HFFc6 (cell line): ENCODE measurements at regions not wholly inside any gene's neighbourhood (a gene's known extent, or its start where the extent isn't known, plus 50 kb on each side); places are given as distances from the start of the nearest gene placed in this dataset.

Source experiments
- DNase-seq: peaks from one replicate; pipeline ENCODE4 v3.0.0-alpha.2; 2018
- H3K27ac Mint-ChIP-seq: 2 replicates; pipeline ENCODE4 v1.8.0; 2020; ENCODE audit warnings: mild to moderate bottlenecking, mixed read lengths
- H3K27me3 Mint-ChIP-seq: 2 replicates; pipeline ENCODE4 v1.8.0; 2021; ENCODE audit warnings: mild to moderate bottlenecking, moderate library complexity, mixed read lengths; ENCODE audit not compliant: insufficient read depth
- H3K36me3 Mint-ChIP-seq: 2 replicates; pipeline ENCODE4 v1.8.0; 2021; ENCODE audit warnings: low read depth, mixed read lengths
- H3K4me1 Mint-ChIP-seq: 2 replicates; pipeline ENCODE4 v1.8.0; 2020; ENCODE audit warnings: low read depth, mixed read lengths
- H3K4me3 Mint-ChIP-seq: 2 replicates; pipeline ENCODE4 v1.8.0; 2020; ENCODE audit warnings: mild to moderate bottlenecking, moderate library complexity, mixed read lengths
- H3K9me3 Mint-ChIP-seq: 2 replicates; pipeline ENCODE4 v1.8.0; 2020; ENCODE audit warnings: mild to moderate bottlenecking, mixed read lengths
- TF ChIP-seq, protein P1 (sequence below): fragments of 200-600 bp; sonication (generic); IDR thresholded peaks from 2 replicates; pipeline ENCODE4 v1.5.0; 2021; ENCODE audit warnings: antibody characterized with exemption, mild to moderate bottlenecking

DNA sequence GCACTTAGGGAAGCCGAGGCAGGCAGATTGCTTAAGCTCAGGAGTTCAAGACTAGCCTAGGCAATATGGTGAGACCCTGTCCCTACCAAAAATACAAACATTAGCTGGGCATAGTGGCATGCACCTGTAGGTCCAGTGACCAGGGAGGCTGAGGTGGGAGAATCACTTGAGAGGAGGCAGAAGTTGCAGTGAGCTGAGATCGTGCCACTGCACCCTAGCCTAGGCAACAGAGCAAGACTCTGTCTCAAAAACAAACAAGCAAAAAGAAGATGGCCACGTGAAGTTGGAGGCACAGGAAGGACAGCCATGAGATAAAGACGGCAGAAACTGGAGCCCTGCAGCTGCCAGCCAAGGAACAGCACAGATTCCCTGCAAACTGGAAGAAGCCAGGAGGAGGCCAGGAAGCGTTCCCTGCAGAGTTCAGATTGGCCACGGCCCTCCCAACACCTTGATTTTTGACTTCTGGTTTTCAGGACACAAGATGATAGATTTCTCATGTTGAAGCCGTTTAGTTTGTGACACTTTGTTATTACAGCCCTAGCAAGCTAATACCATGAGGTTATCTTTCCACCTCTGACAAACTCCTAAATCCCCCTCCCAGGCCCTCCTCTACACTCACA lies 786.7 kb downstream of the UQCRFS1 start:
- TF ChIP-seq, protein P1, sequence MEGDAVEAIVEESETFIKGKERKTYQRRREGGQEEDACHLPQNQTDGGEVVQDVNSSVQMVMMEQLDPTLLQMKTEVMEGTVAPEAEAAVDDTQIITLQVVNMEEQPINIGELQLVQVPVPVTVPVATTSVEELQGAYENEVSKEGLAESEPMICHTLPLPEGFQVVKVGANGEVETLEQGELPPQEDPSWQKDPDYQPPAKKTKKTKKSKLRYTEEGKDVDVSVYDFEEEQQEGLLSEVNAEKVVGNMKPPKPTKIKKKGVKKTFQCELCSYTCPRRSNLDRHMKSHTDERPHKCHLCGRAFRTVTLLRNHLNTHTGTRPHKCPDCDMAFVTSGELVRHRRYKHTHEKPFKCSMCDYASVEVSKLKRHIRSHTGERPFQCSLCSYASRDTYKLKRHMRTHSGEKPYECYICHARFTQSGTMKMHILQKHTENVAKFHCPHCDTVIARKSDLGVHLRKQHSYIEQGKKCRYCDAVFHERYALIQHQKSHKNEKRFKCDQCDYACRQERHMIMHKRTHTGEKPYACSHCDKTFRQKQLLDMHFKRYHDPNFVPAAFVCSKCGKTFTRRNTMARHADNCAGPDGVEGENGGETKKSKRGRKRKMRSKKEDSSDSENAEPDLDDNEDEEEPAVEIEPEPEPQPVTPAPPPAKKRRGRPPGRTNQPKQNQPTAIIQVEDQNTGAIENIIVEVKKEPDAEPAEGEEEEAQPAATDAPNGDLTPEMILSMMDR: no peak

DNA sequence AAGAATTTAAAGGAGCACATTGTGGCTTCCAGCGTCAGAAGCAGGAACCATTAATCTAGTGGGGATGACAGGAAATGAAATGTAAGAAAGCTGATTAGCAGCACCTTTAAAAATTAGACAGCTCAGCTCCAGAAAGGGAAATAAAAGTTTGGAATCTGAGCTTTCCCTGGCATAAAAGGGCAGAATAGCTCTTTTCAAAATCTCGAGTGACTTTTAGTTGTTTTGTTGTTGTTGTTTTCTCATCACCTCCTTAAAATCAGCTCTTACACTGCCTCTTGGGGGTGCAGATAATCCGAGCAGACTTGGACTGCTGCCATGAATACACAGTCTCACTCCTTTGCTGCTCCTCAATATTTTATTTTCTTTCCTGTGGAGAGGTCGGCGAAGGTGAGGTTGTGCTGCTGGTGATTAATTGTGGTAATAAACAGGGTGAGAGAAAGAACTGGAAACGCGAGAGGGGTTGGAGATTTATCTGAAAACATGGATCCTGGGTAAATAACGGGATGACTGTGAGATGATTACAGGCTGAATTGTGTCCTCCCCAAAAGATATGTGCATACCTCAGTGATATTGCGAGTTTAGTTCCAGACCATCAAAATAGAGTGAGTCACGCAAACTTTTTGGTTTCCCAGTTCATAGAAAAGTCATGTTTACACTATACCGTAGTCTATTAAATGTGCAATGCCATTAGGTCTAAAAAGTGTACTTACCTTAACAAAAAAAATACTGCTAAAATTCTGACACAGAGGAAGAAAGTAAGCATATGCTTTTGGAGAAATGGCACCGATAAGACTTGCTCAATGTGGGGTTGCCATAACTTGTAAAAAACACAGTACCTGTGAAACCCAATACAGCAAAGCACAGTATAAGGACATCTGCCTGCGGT lies 787.7 kb downstream of the UQCRFS1 start:
- no peak for DNase-seq
- Mint-ChIP-seq H3K36me3 (no peaks in the 10 kb centered on the region; the same call in 1 of the 2 replicates), H3K9me3 (peaks cover 54% of the 10 kb centered on the region), H3K4me1 (no peaks in the 10 kb centered on the region), H3K27ac (no peak overlapping the region), H3K4me3 (no peak overlapping the region), H3K27me3 (no peaks in the 10 kb centered on the region; the same call in 1 of the 2 replicates)
- TF ChIP-seq, protein P1: no peak

More for the DNA sequence above, 786.7 kb downstream of the UQCRFS1 start:
- Mint-ChIP-seq H3K36me3 (no peaks in the 10 kb centered on the region; the same call in 1 of the 2 replicates), H3K9me3 (peaks cover 54% of the 10 kb centered on the region), H3K4me3 (no peak overlapping the region), H3K27me3 (no peaks in the 10 kb centered on the region; the same call in 1 of the 2 replicates), H3K4me1 (no peaks in the 10 kb centered on the region), H3K27ac (no peak overlapping the region)
- DNase-seq: no peak

DNA sequence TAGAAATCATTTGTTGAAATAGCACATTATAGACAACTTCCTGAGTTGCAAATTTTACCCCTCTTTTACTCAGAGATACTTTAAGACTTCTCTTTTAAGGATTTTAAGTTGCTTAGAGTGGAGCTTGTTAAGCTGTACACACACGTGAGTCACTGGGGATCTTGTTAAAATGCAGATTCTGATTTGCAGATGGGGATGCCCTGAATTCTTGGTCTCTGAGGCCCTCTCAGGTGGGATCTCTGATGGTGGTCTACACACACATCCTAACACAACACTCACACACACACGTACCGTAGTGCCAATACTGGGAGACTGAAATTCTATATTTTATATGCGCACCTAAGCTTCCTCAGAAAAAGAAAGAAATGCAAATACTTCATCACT lies 788.3 kb downstream of the UQCRFS1 start:
- Mint-ChIP-seq H3K4me1 (no peaks in the 10 kb centered on the region), H3K27ac (no peak overlapping the region), H3K27me3 (no peaks in the 10 kb centered on the region; the same call in 1 of the 2 replicates), H3K36me3 (no peaks in the 10 kb centered on the region; the same call in 1 of the 2 replicates), H3K9me3 (peaks cover 48% of the 10 kb centered on the region), H3K4me3 (no peak overlapping the region)
- DNase-seq: no peak
- TF ChIP-seq, protein P1: no peak

DNA sequence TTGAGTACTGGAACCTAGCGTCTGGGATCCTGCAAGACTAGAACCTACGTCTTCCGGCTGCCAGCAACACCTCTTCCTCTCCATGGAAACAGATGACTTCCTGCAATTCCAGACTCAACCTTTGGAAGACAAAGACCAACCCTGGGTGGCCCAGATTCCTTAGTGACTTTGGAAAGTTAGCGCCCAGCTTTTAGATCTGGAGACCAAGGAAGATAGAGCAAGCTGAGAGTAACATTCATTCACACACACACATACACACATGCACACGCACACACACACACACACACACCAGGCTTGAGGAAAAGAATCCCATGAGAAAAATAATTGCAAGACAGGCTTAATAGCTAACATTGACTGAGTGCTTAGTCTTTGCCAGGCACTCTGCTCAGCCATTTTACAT lies 788.9 kb downstream of the UQCRFS1 start:
- H3K4me3 Mint-ChIP-seq: no peak overlapping the region
- H3K4me1 Mint-ChIP-seq: no peaks in the 10 kb centered on the region
- no peak for DNase-seq
- H3K36me3 Mint-ChIP-seq: no peaks in the 10 kb centered on the region; the same call in 1 of the 2 replicates
- TF ChIP-seq, protein P1: no peak
- peaks cover 42% of the 10 kb centered on the region for H3K9me3 Mint-ChIP-seq
- no peak overlapping the region for H3K27ac Mint-ChIP-seq
- no peaks in the 10 kb centered on the region; the same call in 1 of the 2 replicates for H3K27me3 Mint-ChIP-seq

DNA sequence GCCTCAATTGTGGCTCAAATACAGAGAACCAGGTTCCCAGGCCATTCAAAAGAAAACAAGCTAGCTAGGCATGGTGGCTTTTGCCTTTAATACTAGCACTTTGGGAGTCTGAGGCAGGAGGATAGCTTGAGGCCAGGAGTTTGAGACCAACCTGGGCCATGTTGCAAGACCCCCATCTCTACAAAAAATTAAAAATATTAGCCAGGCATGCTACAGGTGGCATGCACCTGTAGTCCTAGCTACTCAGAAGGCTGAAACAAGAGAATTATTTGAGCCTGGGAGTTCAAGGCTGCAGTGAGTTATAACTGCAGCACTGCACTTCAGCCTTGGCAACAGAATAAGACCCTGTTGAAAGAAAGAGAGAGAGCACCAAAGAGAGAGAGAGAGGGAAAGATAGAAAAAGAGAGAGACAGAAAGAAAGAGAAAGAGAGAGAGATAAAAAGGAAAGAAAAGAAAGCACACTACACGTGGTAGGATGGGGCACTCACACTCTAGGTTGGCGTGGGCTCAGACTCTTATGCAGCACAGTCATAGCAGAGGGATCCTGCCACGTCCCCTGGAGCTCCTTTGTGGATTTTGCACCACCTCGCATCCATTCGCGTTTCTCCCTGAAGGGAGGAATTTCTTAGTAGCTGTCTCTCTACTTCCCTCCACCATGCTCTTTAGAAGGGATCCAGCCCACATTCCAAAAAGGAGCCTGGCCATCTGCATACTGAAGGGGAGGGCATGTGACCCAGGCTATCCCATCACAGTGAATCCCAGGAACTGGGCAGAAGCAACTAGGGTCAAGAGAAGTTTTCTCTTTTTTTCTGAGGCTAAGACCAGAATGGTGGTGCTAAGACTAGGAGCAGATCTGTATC lies 789.9 kb downstream of the UQCRFS1 start:
- DNase-seq: no peak
- no peaks in the 10 kb centered on the region for H3K4me1 Mint-ChIP-seq
- H3K9me3 Mint-ChIP-seq: peaks cover 42% of the 10 kb centered on the region
- H3K27ac Mint-ChIP-seq: no peak overlapping the region
- no peaks in the 10 kb centered on the region; the same call in 1 of the 2 replicates for H3K27me3 Mint-ChIP-seq
- no peak overlapping the region for H3K4me3 Mint-ChIP-seq
- TF ChIP-seq, protein P1: no peak
- H3K36me3 Mint-ChIP-seq: no peaks in the 10 kb centered on the region; the same call in 1 of the 2 replicates
